Common myeloid progenitor, CD34-positive (primary cell): ENCODE measurements at regions not wholly inside any gene's neighbourhood (a gene's known extent, or its start where the extent isn't known, plus 50 kb on each side); places are given as distances from the start of the nearest gene placed in this dataset.
"Not testable (repeated sequence)": the region's sequence is repeated elsewhere in the genome, so short reads cannot be mapped to it uniquely, and the experiment has no call there.

Source experiments
- CTCF ChIA-PET: fragments of 350-600 bp; sonication (Branson Sonifier 250); formaldehyde crosslinking; loops from one replicate; lab custom pipeline; 2021; ENCODE audit warnings: antibody characterized with exemption; lab: Charles Lee
- POLR2A ChIA-PET: fragments of 350-600 bp; sonication (Branson Sonifier 250); formaldehyde crosslinking; loops from one replicate; lab custom pipeline; 2021; ENCODE audit warnings: antibody characterized with exemption; lab: Charles Lee
- DNase-seq, 3 donors: peaks; one replicate each; pipeline versions ENCODE4 v3.0.0 to v3.0.0-alpha.2; 2013
- H3K27ac ChIP-seq, 2 experiments: 1 replicate in 1 of 2; 2 replicates in 1 of 2; pipeline ENCODE4 v1.7.0; 2013; ENCODE audit warnings: inconsistent platforms in 2 of 2, low read length in 2 of 2, mild to moderate bottlenecking in 2 of 2, low read depth in 1 of 2, moderate library complexity in 1 of 2; ENCODE audit not compliant: severe bottlenecking in 2 of 2, insufficient read depth in 1 of 2, poor library complexity in 1 of 2
- H3K27me3 ChIP-seq, 5 experiments: replicated peaks in 2 of 5; 1 replicate in 3 of 5; 2 replicates in 2 of 5; pipeline versions ENCODE4 v1.6.1 to v1.7.0; 2013; ENCODE audit warnings: low read length in 4 of 5, mild to moderate bottlenecking in 2 of 5, moderate library complexity in 2 of 5, inconsistent platforms in 1 of 5; ENCODE audit not compliant: insufficient read depth in 5 of 5, control insufficient read depth in 4 of 5
- H3K36me3 ChIP-seq, 4 experiments: 1 replicate in 2 of 4; 2 replicates in 2 of 4; pipeline versions ENCODE4 v1.6.1 to v1.7.0; 2013; ENCODE audit warnings: low read length in 3 of 4, control low read depth in 1 of 4, mild to moderate bottlenecking in 1 of 4; ENCODE audit not compliant: control insufficient read depth in 4 of 4, insufficient read depth in 4 of 4
- H3K4me1 ChIP-seq, 4 experiments: 1 replicate in 3 of 4; 2 replicates in 1 of 4; pipeline versions ENCODE4 v1.6.1 to v1.7.1; 2013; ENCODE audit warnings: low read length in 3 of 4, mild to moderate bottlenecking in 3 of 4, control low read depth in 1 of 4, inconsistent platforms in 1 of 4, moderate library complexity in 1 of 4; ENCODE audit not compliant: control insufficient read depth in 4 of 4, insufficient read depth in 4 of 4; ENCODE audit errors: control extremely low read depth in 1 of 4
- H3K4me3 ChIP-seq, 7 experiments: 1 replicate in 4 of 7; 2 replicates in 3 of 7; pipeline versions ENCODE4 v1.5.1 to v1.7.0; 2013; ENCODE audit warnings: mild to moderate bottlenecking in 7 of 7, low read length in 6 of 7, moderate library complexity in 6 of 7, inconsistent platforms in 2 of 7, low read depth in 2 of 7, control low read depth in 1 of 7; ENCODE audit not compliant: insufficient read depth in 4 of 7, control insufficient read depth in 1 of 7; ENCODE audit errors: extremely low read depth in 1 of 7
- H3K9me3 ChIP-seq, 5 experiments: 1 replicate in 4 of 5; 2 replicates in 1 of 5; pipeline versions ENCODE4 v1.6.1 to v1.7.1; 2013; ENCODE audit warnings: low read length in 4 of 5, mild to moderate bottlenecking in 2 of 5, inconsistent platforms in 1 of 5, low read depth in 1 of 5, moderate library complexity in 1 of 5; ENCODE audit not compliant: control insufficient read depth in 4 of 5, insufficient read depth in 2 of 5; ENCODE audit errors: control extremely low read depth in 1 of 5
- WGBS: methylation state at CpG from one replicate; pipeline ENCODE4 v1.1.5; 2013; ENCODE audit not compliant: insufficient coverage; 5-methylcytosine and 5-hydroxymethylcytosine counted together

- DNase-seq = no peak
- Histone ChIP-seq H3K27ac (no peak overlapping the region), H3K36me3 (no peaks in the 10 kb centered on the region), H3K4me3 (no peak overlapping the region), H3K4me1 (no peaks in the 10 kb centered on the region), H3K27me3 (no peaks in the 10 kb centered on the region), H3K9me3 (no peaks in the 10 kb centered on the region)
- CTCF ChIA-PET = no interaction called here
- 80% methylated on average over 1 of the region's 3 CpGs for WGBS
- POLR2A ChIA-PET = no interaction called here
Measured at GRCh38 chr2:16932826-16933225, 267.2 kb upstream of the CYRIA start.

DNA sequence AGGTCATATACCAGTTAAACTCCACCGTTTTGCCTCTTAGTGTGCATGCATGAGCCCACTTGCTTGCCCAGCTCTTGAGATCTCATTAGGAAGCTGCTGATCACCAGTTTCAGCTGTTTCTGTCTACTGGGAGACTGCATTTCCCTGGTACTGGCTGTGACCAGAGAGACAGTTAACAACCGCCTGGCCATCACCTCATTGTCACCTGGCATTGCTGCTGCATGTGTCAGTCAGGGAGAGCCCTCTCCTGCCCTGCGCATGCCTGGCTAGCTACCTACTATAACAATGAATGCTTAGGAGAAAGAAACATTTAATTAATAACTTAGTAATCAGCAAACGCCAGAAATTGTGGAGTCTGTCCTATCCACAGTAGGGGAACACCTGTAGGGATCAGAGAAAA is 265.8 kb upstream of the CYRIA start:
- POLR2A ChIA-PET = no interaction called here
- WGBS = 91% methylated on average over 2 of the region's 4 CpGs
- peaks cover 0 to 3% (median 0%) of the 10 kb centered on the region in 5 experiments for H3K9me3 ChIP-seq
- H3K27me3 ChIP-seq = no peaks in the 10 kb centered on the region
- H3K4me1 ChIP-seq = no peaks in the 10 kb centered on the region
- no peak for DNase-seq
- CTCF ChIA-PET = no interaction called here
- H3K27ac ChIP-seq = no peak overlapping the region
- H3K36me3 ChIP-seq = no peaks in the 10 kb centered on the region
- no peak overlapping the region for H3K4me3 ChIP-seq

DNA sequence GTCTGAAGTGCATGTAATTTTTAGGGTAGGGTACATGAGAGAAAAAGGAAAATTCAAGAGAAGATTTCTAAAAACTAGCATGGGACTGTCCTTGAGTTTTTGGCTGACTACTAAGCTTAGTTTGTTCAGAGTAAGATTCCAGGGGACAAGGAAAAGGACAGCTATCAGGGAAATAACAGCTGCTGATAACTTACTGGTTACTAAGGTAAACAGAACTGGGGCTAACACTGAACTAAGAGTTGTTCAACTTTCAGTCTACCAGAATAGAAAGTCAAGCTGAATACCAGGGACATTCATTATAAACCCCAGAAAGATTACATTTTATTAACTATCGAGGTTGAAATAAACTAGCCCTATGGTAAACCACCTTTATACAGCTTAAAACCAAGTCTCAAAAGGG is 261.8 kb upstream of the CYRIA start:
- ChIA-PET POLR2A (no interaction called here), CTCF (no interaction called here)
- Histone ChIP-seq H3K27ac (no peak overlapping the region), H3K9me3 (peaks cover 0 to 15% (median 3%) of the 10 kb centered on the region in 5 experiments), H3K4me3 (no peak overlapping the region), H3K27me3 (no peaks in the 10 kb centered on the region), H3K36me3 (no peaks in the 10 kb centered on the region), H3K4me1 (no peaks in the 10 kb centered on the region)
- 100% methylated on average over 1 of the region's 1 CpG for WGBS
- no peak for DNase-seq

GRCh38 chr2:16925145-16925544 is 259.5 kb upstream of the CYRIA start:
- DNase-seq = no peak
- CTCF ChIA-PET = no interaction called here
- Histone ChIP-seq H3K27me3 (no peaks in the 10 kb centered on the region), H3K36me3 (no peaks in the 10 kb centered on the region), H3K9me3 (peaks cover 1 to 19% (median 6%) of the 10 kb centered on the region in 5 experiments), H3K4me3 (no peak overlapping the region), H3K4me1 (peaks cover 0 to 5% (median 0%) of the 10 kb centered on the region in 4 experiments), H3K27ac (no peak overlapping the region)
- WGBS = 100% methylated on average over 2 of the region's 2 CpGs
- POLR2A ChIA-PET = no interaction called here

- CTCF ChIA-PET, POLR2A ChIA-PET, H3K4me3 ChIP-seq, H3K4me1 ChIP-seq, H3K36me3 ChIP-seq, H3K9me3 ChIP-seq, DNase-seq, H3K27ac ChIP-seq, H3K27me3 ChIP-seq: not testable (repeated sequence)
- WGBS = no CpG with 5 or more reads among the region's 3 CpGs
Measured at GRCh38 chr2:16915341-16915755, 249.7 kb upstream of the CYRIA start.

GRCh38 chr2:16911746-16912145 is 246.1 kb upstream of the CYRIA start:
- CTCF ChIA-PET = interaction anchor here (0.7 to 1.0 kb wide), 2 partner anchors 9 to 39 kb away, joined by 3 to 5 read pairs; no protein-coding TSS in a partner anchor
- no peaks in the 10 kb centered on the region for H3K36me3 ChIP-seq
- POLR2A ChIA-PET = no interaction called here
- no peak overlapping the region for H3K27ac ChIP-seq
- peak in 2 of 3 donors; percentile 2 to 5 for DNase-seq
- no peaks in the 10 kb centered on the region for H3K9me3 ChIP-seq
- no peaks in the 10 kb centered on the region for H3K27me3 ChIP-seq
- H3K4me3 ChIP-seq = no peak overlapping the region
- no CpG with 5 or more reads among the region's 3 CpGs for WGBS
- H3K4me1 ChIP-seq = no peaks in the 10 kb centered on the region

- no peaks in the 10 kb centered on the region for H3K4me1 ChIP-seq
- H3K27ac ChIP-seq = no peak overlapping the region
- H3K36me3 ChIP-seq = no peaks in the 10 kb centered on the region
- H3K9me3 ChIP-seq = peaks cover 0 to 2% (median 0%) of the 10 kb centered on the region in 5 experiments
- no peaks in the 10 kb centered on the region for H3K27me3 ChIP-seq
- no peak for DNase-seq
- ChIA-PET CTCF (no interaction called here), POLR2A (no interaction called here)
- no peak overlapping the region for H3K4me3 ChIP-seq
- no CpG with 5 or more reads among the region's 1 CpG for WGBS
Measured at GRCh38 chr2:16908656-16909055, 243.0 kb upstream of the CYRIA start.
